ENCODE measurements at regions not wholly inside any gene's neighbourhood (a gene's known extent, or its start where the extent isn't known, plus 50 kb on each side); places are given as distances from the start of the nearest gene placed in this dataset.

GRCh38 chr4:23040539-23040938, 347.8 kb downstream of the GBA3 start:
- TF ChIP-seq CTCF (conservative IDR thresholded peaks at IDR 0.05; ENCODE audit: low read depth, low read length) (no peak), EZH2 (IDR thresholded peaks at IDR 0.05; ENCODE audit: low read length, unreplicated experiment) (no peak), EZH2phosphoT487 (IDR thresholded peaks at IDR 0.05; ENCODE audit: borderline replicate concordance, low read length) (no peak)

Data from PC-3 (cell line).